ENCODE measurements at regions not wholly inside any gene's neighbourhood (a gene's known extent, or its start where the extent isn't known, plus 50 kb on each side); places are given as distances from the start of the nearest gene placed in this dataset.

DNA sequence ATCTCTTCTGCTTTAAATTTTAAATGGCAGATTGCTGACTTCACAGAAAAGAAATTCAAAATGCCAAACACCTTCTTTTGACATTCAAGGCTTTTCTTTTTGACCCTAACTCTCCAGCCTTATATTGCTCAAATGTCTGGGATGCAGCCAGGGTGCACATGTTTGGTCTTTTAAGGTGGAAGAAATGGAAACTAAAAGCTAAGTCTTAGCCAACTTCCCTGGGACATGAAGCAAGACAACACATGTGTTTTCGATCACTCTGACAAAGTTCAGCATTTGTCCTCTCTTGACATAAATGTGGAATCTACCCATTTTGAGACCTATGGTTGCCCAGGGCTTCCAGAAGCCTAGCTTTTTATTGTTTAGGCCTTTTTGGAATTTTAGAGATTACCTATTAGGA, 161.6 kb downstream of the RDH14 start:
- intact Hi-C loops (cut with micrococcal nuclease; ENCODE audit: unreplicated experiment) (no loop called here), in situ Hi-C loops (cut with MboI) (no loop called here)
- H3K27me3 ChIP-seq (replicated peaks in 1 of 2; ENCODE audit: control insufficient read depth in 2 of 2, insufficient read depth in 2 of 2, low read length in 1 of 2) = no peaks in the 10 kb centered on the region
- no peak overlapping the region for H3K27ac ChIP-seq (ENCODE audit: control insufficient read depth, insufficient read depth)
- CTCF ChIA-PET = no interaction called here
- H3K4me1 ChIP-seq (ENCODE audit: control insufficient read depth, insufficient read depth, low read length) = no peaks in the 10 kb centered on the region
- POLR2A ChIA-PET = no interaction called here
- H3K79me2 ChIP-seq (ENCODE audit: control insufficient read depth, insufficient read depth, low read length) = no peaks in the 10 kb centered on the region
- no peaks in the 10 kb centered on the region for H4K20me1 ChIP-seq (ENCODE audit: control insufficient read depth, insufficient read depth)
- RAD21 ChIA-PET (ENCODE audit: unreplicated experiment) = no interaction called here
- H3K4me3 ChIP-seq = no peak overlapping the region
- H3K9ac ChIP-seq (ENCODE audit: control insufficient read depth, insufficient read depth, low read length) = no peak overlapping the region
- H3K36me3 ChIP-seq (ENCODE audit: control insufficient read depth in 2 of 2, insufficient read depth in 2 of 2, low read length in 1 of 2) = no peaks in the 10 kb centered on the region
- 25% methylated on average over 1 of the region's 1 CpG for WGBS (ENCODE audit: insufficient coverage, insufficient replicate concordance, low lambda C conversion rate, missing lambda C conversion rate)
- FAIRE-seq = no peak
- no peak for DNase-seq (ENCODE audit: low read depth, low spot score)
- no TSS peak for BruUV-seq (replicated peaks)
- H3K4me2 ChIP-seq (ENCODE audit: control insufficient read depth, insufficient read depth) = no peak overlapping the region
- no peak for ATAC-seq
- H3K9me3 ChIP-seq (replicated peaks; ENCODE audit: control insufficient read depth, insufficient read depth, low read length) = no peaks in the 10 kb centered on the region
- H2AFZ ChIP-seq (ENCODE audit: control insufficient read depth, low read depth, low read length) = no peak overlapping the region
- TF ChIP-seq RAD51 (IDR thresholded peaks at IDR 0.05) (no peak), CHD4 (IDR thresholded peaks at IDR 0.05) (no peak), ZZZ3 (IDR thresholded peaks at IDR 0.05; ENCODE audit: control insufficient read depth, insufficient read length, low read depth) (no peak), NFYA (IDR thresholded peaks at IDR 0.05; ENCODE audit: borderline replicate concordance, low read depth, low read length) (no peak), ZBTB33 (IDR thresholded peaks at IDR 0.05) (no peak), PAX5 (IDR thresholded peaks at IDR 0.05; ENCODE audit: borderline replicate concordance, low read depth, low read length) (no peak), ZNF207 (IDR thresholded peaks at IDR 0.05; ENCODE audit: borderline replicate concordance) (no peak), MEF2B (IDR thresholded peaks at IDR 0.05; ENCODE audit: partially characterized antibody, poor library complexity, severe bottlenecking) (no peak), IRF4 (IDR thresholded peaks at IDR 0.05; ENCODE audit: low read depth, low read length) (no peak), NFYB (IDR thresholded peaks at IDR 0.05; ENCODE audit: insufficient read depth, low read depth, low read length) (no peak), RAD21 (IDR thresholded peaks at IDR 0.05; ENCODE audit: insufficient read depth, low read depth, low read length) (no peak), SUPT20H (IDR thresholded peaks at IDR 0.05; ENCODE audit: borderline replicate concordance, control insufficient read depth, low read depth, low read length) (no peak)
- TF ChIP-seq, protein P1, sequence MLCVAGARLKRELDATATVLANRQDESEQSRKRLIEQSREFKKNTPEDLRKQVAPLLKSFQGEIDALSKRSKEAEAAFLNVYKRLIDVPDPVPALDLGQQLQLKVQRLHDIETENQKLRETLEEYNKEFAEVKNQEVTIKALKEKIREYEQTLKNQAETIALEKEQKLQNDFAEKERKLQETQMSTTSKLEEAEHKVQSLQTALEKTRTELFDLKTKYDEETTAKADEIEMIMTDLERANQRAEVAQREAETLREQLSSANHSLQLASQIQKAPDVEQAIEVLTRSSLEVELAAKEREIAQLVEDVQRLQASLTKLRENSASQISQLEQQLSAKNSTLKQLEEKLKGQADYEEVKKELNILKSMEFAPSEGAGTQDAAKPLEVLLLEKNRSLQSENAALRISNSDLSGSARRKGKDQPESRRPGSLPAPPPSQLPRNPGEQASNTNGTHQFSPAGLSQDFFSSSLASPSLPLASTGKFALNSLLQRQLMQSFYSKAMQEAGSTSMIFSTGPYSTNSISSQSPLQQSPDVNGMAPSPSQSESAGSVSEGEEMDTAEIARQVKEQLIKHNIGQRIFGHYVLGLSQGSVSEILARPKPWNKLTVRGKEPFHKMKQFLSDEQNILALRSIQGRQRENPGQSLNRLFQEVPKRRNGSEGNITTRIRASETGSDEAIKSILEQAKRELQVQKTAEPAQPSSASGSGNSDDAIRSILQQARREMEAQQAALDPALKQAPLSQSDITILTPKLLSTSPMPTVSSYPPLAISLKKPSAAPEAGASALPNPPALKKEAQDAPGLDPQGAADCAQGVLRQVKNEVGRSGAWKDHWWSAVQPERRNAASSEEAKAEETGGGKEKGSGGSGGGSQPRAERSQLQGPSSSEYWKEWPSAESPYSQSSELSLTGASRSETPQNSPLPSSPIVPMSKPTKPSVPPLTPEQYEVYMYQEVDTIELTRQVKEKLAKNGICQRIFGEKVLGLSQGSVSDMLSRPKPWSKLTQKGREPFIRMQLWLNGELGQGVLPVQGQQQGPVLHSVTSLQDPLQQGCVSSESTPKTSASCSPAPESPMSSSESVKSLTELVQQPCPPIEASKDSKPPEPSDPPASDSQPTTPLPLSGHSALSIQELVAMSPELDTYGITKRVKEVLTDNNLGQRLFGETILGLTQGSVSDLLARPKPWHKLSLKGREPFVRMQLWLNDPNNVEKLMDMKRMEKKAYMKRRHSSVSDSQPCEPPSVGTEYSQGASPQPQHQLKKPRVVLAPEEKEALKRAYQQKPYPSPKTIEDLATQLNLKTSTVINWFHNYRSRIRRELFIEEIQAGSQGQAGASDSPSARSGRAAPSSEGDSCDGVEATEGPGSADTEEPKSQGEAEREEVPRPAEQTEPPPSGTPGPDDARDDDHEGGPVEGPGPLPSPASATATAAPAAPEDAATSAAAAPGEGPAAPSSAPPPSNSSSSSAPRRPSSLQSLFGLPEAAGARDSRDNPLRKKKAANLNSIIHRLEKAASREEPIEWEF (IDR thresholded peaks at IDR 0.05; ENCODE audit: insufficient replicate concordance, low read depth, low read length) = no peak
- TF ChIP-seq, protein P2, sequence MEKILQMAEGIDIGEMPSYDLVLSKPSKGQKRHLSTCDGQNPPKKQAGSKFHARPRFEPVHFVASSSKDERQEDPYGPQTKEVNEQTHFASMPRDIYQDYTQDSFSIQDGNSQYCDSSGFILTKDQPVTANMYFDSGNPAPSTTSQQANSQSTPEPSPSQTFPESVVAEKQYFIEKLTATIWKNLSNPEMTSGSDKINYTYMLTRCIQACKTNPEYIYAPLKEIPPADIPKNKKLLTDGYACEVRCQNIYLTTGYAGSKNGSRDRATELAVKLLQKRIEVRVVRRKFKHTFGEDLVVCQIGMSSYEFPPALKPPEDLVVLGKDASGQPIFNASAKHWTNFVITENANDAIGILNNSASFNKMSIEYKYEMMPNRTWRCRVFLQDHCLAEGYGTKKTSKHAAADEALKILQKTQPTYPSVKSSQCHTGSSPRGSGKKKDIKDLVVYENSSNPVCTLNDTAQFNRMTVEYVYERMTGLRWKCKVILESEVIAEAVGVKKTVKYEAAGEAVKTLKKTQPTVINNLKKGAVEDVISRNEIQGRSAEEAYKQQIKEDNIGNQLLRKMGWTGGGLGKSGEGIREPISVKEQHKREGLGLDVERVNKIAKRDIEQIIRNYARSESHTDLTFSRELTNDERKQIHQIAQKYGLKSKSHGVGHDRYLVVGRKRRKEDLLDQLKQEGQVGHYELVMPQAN (conservative IDR thresholded peaks at IDR 0.05) = no peak
- TF ChIP-seq, protein P3, sequence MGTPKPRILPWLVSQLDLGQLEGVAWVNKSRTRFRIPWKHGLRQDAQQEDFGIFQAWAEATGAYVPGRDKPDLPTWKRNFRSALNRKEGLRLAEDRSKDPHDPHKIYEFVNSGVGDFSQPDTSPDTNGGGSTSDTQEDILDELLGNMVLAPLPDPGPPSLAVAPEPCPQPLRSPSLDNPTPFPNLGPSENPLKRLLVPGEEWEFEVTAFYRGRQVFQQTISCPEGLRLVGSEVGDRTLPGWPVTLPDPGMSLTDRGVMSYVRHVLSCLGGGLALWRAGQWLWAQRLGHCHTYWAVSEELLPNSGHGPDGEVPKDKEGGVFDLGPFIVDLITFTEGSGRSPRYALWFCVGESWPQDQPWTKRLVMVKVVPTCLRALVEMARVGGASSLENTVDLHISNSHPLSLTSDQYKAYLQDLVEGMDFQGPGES (IDR thresholded peaks at IDR 0.05) = no peak
- SMC1A ChIA-PET (ENCODE audit: uncharacterized antibody, unreplicated experiment) = no interaction called here
